ENCODE measurements at regions not wholly inside any gene's neighbourhood (a gene's known extent, or its start where the extent isn't known, plus 50 kb on each side); places are given as distances from the start of the nearest gene placed in this dataset.

GRCh38 chr2:88307817-88308216 lies 137.7 kb downstream of the THNSL2 start:
- no peak overlapping the region for H3K9ac ChIP-seq (ENCODE audit: low read length)
- no peak overlapping the region for H3K4me3 ChIP-seq (ENCODE audit: low read length)
- no peaks in the 10 kb centered on the region for H3K4me1 ChIP-seq (ENCODE audit: low read length)

GRCh38 chr2:88303865-88304264 lies 133.7 kb downstream of the THNSL2 start:
- Histone ChIP-seq H3K9me3 (ENCODE audit: insufficient read depth, low read length) (no peaks in the 10 kb centered on the region), H3K79me2 (ENCODE audit: low read length) (no peaks in the 10 kb centered on the region), H3K36me3 (replicated peaks; ENCODE audit: low read depth, low read length) (no peaks in the 10 kb centered on the region), H3K27me3 (ENCODE audit: low read depth, low read length) (no peaks in the 10 kb centered on the region; the same call in 1 of the 2 replicates), H2AFZ (ENCODE audit: low read depth, low read length) (no peak overlapping the region), H4K20me1 (ENCODE audit: insufficient read depth, low read length) (no peaks in the 10 kb centered on the region), H3K4me3 (ENCODE audit: low read length) (no peak overlapping the region), H3K4me1 (ENCODE audit: low read length) (no peaks in the 10 kb centered on the region), H3K9ac (ENCODE audit: low read length) (no peak overlapping the region), H3K4me2 (ENCODE audit: low read length) (no peak overlapping the region), H3K27ac (ENCODE audit: low read length) (no peak overlapping the region)
- TF ChIP-seq CTCF (IDR thresholded peaks at IDR 0.05; ENCODE audit: low read depth, low read length), result no peak
- TF ChIP-seq EZH2phosphoT487 (IDR thresholded peaks at IDR 0.05; ENCODE audit: low read depth), result no peak

More at GRCh38 chr2:88307817-88308216, 137.7 kb downstream of the THNSL2 start:
- Histone ChIP-seq H3K9me3 (ENCODE audit: insufficient read depth, low read length) (no peaks in the 10 kb centered on the region), H4K20me1 (ENCODE audit: insufficient read depth, low read length) (no peaks in the 10 kb centered on the region), H3K4me2 (ENCODE audit: low read length) (no peak overlapping the region), H3K27ac (ENCODE audit: low read length) (no peak overlapping the region), H3K79me2 (ENCODE audit: low read length) (no peaks in the 10 kb centered on the region), H3K27me3 (ENCODE audit: low read depth, low read length) (no peaks in the 10 kb centered on the region), H3K36me3 (replicated peaks; ENCODE audit: low read depth, low read length) (no peaks in the 10 kb centered on the region), H2AFZ (ENCODE audit: low read depth, low read length) (no peak overlapping the region)
- peak; percentile 68 for TF ChIP-seq CTCF (IDR thresholded peaks at IDR 0.05; ENCODE audit: low read depth, low read length)
- no peak for TF ChIP-seq EZH2phosphoT487 (IDR thresholded peaks at IDR 0.05; ENCODE audit: low read depth)

GRCh38 chr2:88296247-88296646 lies 126.1 kb downstream of the THNSL2 start:
- Histone ChIP-seq H2AFZ (ENCODE audit: low read depth, low read length) (no peak overlapping the region), H3K4me2 (ENCODE audit: low read length) (no peak overlapping the region), H4K20me1 (ENCODE audit: insufficient read depth, low read length) (no peaks in the 10 kb centered on the region), H3K4me1 (ENCODE audit: low read length) (no peaks in the 10 kb centered on the region), H3K27ac (ENCODE audit: low read length) (no peak overlapping the region), H3K36me3 (replicated peaks; ENCODE audit: low read depth, low read length) (no peaks in the 10 kb centered on the region), H3K4me3 (ENCODE audit: low read length) (no peak overlapping the region), H3K27me3 (ENCODE audit: low read depth, low read length) (no peaks in the 10 kb centered on the region; the same call in 1 of the 2 replicates), H3K9ac (ENCODE audit: low read length) (no peak overlapping the region), H3K9me3 (ENCODE audit: insufficient read depth, low read length) (no peaks in the 10 kb centered on the region), H3K79me2 (ENCODE audit: low read length) (no peaks in the 10 kb centered on the region)
- no peak for TF ChIP-seq EZH2phosphoT487 (IDR thresholded peaks at IDR 0.05; ENCODE audit: low read depth)
- TF ChIP-seq CTCF (IDR thresholded peaks at IDR 0.05; ENCODE audit: low read depth, low read length), result no peak

GRCh38 chr2:88283886-88284592 lies 113.9 kb downstream of the THNSL2 start:
- no peaks in the 10 kb centered on the region for H3K9me3 ChIP-seq (ENCODE audit: insufficient read depth, low read length)
- H3K4me1 ChIP-seq (ENCODE audit: low read length), result no peaks in the 10 kb centered on the region
- no peaks in the 10 kb centered on the region for H3K27me3 ChIP-seq (ENCODE audit: low read depth, low read length)
- H3K4me2 ChIP-seq (ENCODE audit: low read length), result no peak overlapping the region
- no peaks in the 10 kb centered on the region for H3K79me2 ChIP-seq (ENCODE audit: low read length)
- no peaks in the 10 kb centered on the region for H3K36me3 ChIP-seq (replicated peaks; ENCODE audit: low read depth, low read length)
- H2AFZ ChIP-seq (ENCODE audit: low read depth, low read length), result no peak overlapping the region
- H4K20me1 ChIP-seq (ENCODE audit: insufficient read depth, low read length), result no peaks in the 10 kb centered on the region
- H3K4me3 ChIP-seq (ENCODE audit: low read length), result no peak overlapping the region
- no peak overlapping the region for H3K9ac ChIP-seq (ENCODE audit: low read length)
- no peak overlapping the region for H3K27ac ChIP-seq (ENCODE audit: low read length)
- TF ChIP-seq CTCF (IDR thresholded peaks at IDR 0.05; ENCODE audit: low read depth, low read length) (no peak), EZH2phosphoT487 (IDR thresholded peaks at IDR 0.05; ENCODE audit: low read depth) (no peak)
